ENCODE measurements at regions not wholly inside any gene's neighbourhood (a gene's known extent, or its start where the extent isn't known, plus 50 kb on each side); places are given as distances from the start of the nearest gene placed in this dataset.
"Not testable (repeated sequence)": the region's sequence is repeated elsewhere in the genome, so short reads cannot be mapped to it uniquely, and the experiment has no call there.

GRCh38 chr18:1311376-1311775 is 406.7 kb downstream of the ADCYAP1 start:
- Histone ChIP-seq H3K4me2 (ENCODE audit: low read length) (no peak overlapping the region), H3K27ac (ENCODE audit: low read depth, low read length) (no peak overlapping the region), H3K27me3 (ENCODE audit: insufficient read depth, low read length) (no peaks in the 10 kb centered on the region), H4K91ac (ENCODE audit: low read depth, low read length) (no peak overlapping the region), H3K79me2 (ENCODE audit: control insufficient read depth, insufficient read depth, low read length, poor library complexity) (no peaks in the 10 kb centered on the region), H3K79me1 (ENCODE audit: low read length) (no peaks in the 10 kb centered on the region), H3K18ac (ENCODE audit: low read length) (no peak overlapping the region), H2BK5ac (ENCODE audit: low read depth, low read length, poor library complexity) (no peak overlapping the region), H4K8ac (ENCODE audit: low read depth, low read length) (no peak overlapping the region), H3K9ac (ENCODE audit: low read length) (no peak overlapping the region), H3K36me3 (ENCODE audit: control insufficient read depth in 1 of 2, insufficient read depth in 2 of 2, low read length in 2 of 2) (no peaks in the 10 kb centered on the region), H3K4ac (ENCODE audit: low read depth, low read length) (no peak overlapping the region), H2BK12ac (ENCODE audit: low read length) (no peak overlapping the region), H2AFZ (ENCODE audit: insufficient read depth, low read length, poor library complexity) (no peak overlapping the region), H2AK5ac (ENCODE audit: low read length) (no peak overlapping the region), H3K4me1 (ENCODE audit: control insufficient read depth in 1 of 2, insufficient read depth in 2 of 2, low read length in 2 of 2) (no peaks in the 10 kb centered on the region), H3K14ac (ENCODE audit: low read length) (no peak overlapping the region), H3K23ac (ENCODE audit: low read length) (no peak overlapping the region), H3K9me3 (ENCODE audit: insufficient read depth, low read depth, low read length) (no peaks in the 10 kb centered on the region), H2BK120ac (ENCODE audit: insufficient read depth, low read length, poor library complexity) (no peak overlapping the region), H4K12ac (ENCODE audit: low read depth, low read length) (no peak overlapping the region), H3K4me3 (ENCODE audit: low read depth, low read length) (no peak overlapping the region)
- WGBS (ENCODE audit: extremely low coverage, insufficient coverage, insufficient read length): no CpG with 5 or more reads among the region's 2 CpGs
- peak in 1 of 2 donors; percentile 41 for DNase-seq

DNA sequence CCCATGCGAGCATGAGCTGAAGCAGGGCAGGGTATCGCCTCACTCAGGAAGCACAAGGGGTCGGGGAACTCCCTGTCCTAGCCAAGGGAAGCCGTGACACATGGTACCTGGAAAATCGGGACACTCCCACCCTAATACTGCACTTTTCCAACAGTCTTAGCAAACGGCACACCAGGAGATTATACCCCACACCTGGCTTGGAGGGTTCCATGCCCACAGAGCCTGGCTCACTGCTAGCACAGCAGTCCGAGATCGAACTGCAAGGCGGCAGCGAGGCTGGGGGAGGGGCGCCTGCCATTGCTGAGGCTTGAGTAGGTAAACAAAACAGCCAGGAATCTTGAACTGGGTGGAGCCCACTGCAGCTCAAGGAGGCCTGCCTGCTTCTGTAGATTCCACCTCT is 430.7 kb downstream of the ADCYAP1 start:
- not testable (repeated sequence) for H3K9ac ChIP-seq (ENCODE audit: low read length); H3K14ac ChIP-seq (ENCODE audit: low read length); H3K36me3 ChIP-seq (ENCODE audit: control insufficient read depth in 1 of 2, insufficient read depth in 2 of 2, low read length in 2 of 2); H3K18ac ChIP-seq (ENCODE audit: low read length); H4K91ac ChIP-seq (ENCODE audit: low read depth, low read length); H2BK12ac ChIP-seq (ENCODE audit: low read length); H3K79me2 ChIP-seq (ENCODE audit: control insufficient read depth, insufficient read depth, low read length, poor library complexity); H3K4me3 ChIP-seq (ENCODE audit: low read depth, low read length); H3K27ac ChIP-seq (ENCODE audit: low read depth, low read length); H2AFZ ChIP-seq (ENCODE audit: insufficient read depth, low read length, poor library complexity); H3K4ac ChIP-seq (ENCODE audit: low read depth, low read length); H3K4me1 ChIP-seq (ENCODE audit: control insufficient read depth in 1 of 2, insufficient read depth in 2 of 2, low read length in 2 of 2); H2BK120ac ChIP-seq (ENCODE audit: insufficient read depth, low read length, poor library complexity); H3K23ac ChIP-seq (ENCODE audit: low read length); H4K8ac ChIP-seq (ENCODE audit: low read depth, low read length); H3K9me3 ChIP-seq (ENCODE audit: insufficient read depth, low read depth, low read length); H4K12ac ChIP-seq (ENCODE audit: low read depth, low read length); H3K79me1 ChIP-seq (ENCODE audit: low read length); DNase-seq; H2AK5ac ChIP-seq (ENCODE audit: low read length); H3K4me2 ChIP-seq (ENCODE audit: low read length); H2BK5ac ChIP-seq (ENCODE audit: low read depth, low read length, poor library complexity); H3K27me3 ChIP-seq (ENCODE audit: insufficient read depth, low read length)
- no CpG with 5 or more reads among the region's 11 CpGs for WGBS (ENCODE audit: extremely low coverage, insufficient coverage, insufficient read length)

GRCh38 chr18:1350931-1351450 is 446.3 kb downstream of the ADCYAP1 start:
- Histone ChIP-seq H3K14ac (ENCODE audit: low read length) (no peak overlapping the region), H3K9me3 (ENCODE audit: insufficient read depth, low read depth, low read length) (no peaks in the 10 kb centered on the region), H3K23ac (ENCODE audit: low read length) (no peak overlapping the region), H3K9ac (ENCODE audit: low read length) (no peak overlapping the region), H3K79me1 (ENCODE audit: low read length) (no peaks in the 10 kb centered on the region), H3K4ac (ENCODE audit: low read depth, low read length) (no peak overlapping the region), H3K4me3 (ENCODE audit: low read depth, low read length) (no peak overlapping the region), H2BK120ac (ENCODE audit: insufficient read depth, low read length, poor library complexity) (no peak overlapping the region), H4K8ac (ENCODE audit: low read depth, low read length) (no peak overlapping the region), H2AFZ (ENCODE audit: insufficient read depth, low read length, poor library complexity) (no peak overlapping the region), H3K79me2 (ENCODE audit: control insufficient read depth, insufficient read depth, low read length, poor library complexity) (no peaks in the 10 kb centered on the region), H3K36me3 (ENCODE audit: control insufficient read depth in 1 of 2, insufficient read depth in 2 of 2, low read length in 2 of 2) (no peaks in the 10 kb centered on the region), H4K12ac (ENCODE audit: low read depth, low read length) (no peak overlapping the region), H4K91ac (ENCODE audit: low read depth, low read length) (no peak overlapping the region), H3K4me2 (ENCODE audit: low read length) (no peak overlapping the region), H3K4me1 (ENCODE audit: control insufficient read depth in 1 of 2, insufficient read depth in 2 of 2, low read length in 2 of 2) (no peaks in the 10 kb centered on the region), H3K27me3 (ENCODE audit: insufficient read depth, low read length) (no peaks in the 10 kb centered on the region), H3K18ac (ENCODE audit: low read length) (no peak overlapping the region), H2BK5ac (ENCODE audit: low read depth, low read length, poor library complexity) (no peak overlapping the region), H2BK12ac (ENCODE audit: low read length) (no peak overlapping the region), H3K27ac (ENCODE audit: low read depth, low read length) (no peak overlapping the region), H2AK5ac (ENCODE audit: low read length) (no peak overlapping the region)
- peak in 1 of 2 donors; percentile 8 for DNase-seq
- WGBS (ENCODE audit: extremely low coverage, insufficient coverage, insufficient read length): no CpG with 5 or more reads among the region's 4 CpGs

DNA sequence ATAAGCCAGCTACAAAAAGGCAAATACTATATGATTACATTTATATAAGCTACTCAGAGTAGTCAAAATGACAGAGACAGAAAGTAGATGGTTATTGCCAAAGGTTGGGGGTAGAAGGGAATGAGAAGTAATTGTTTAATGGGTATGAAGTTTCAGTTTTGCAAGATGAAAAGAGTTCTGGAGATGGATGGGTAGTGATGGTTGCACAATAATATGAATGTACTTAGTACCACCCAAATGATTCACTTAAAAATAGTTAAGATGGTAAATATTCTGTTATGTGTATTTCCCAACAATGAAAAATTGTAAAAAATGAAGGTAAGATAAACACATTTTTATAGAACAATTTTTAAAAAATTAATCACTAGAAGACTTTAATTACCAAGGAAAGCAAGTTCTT is 448.4 kb downstream of the ADCYAP1 start:
- no peak overlapping the region for H4K91ac ChIP-seq (ENCODE audit: low read depth, low read length)
- no peak overlapping the region for H3K4ac ChIP-seq (ENCODE audit: low read depth, low read length)

More for the DNA sequence above, 448.4 kb downstream of the ADCYAP1 start:
- no peak overlapping the region for H2AFZ ChIP-seq (ENCODE audit: insufficient read depth, low read length, poor library complexity)
- H3K27me3 ChIP-seq (ENCODE audit: insufficient read depth, low read length): no peaks in the 10 kb centered on the region
- H3K9ac ChIP-seq (ENCODE audit: low read length): no peak overlapping the region
- no peaks in the 10 kb centered on the region for H3K9me3 ChIP-seq (ENCODE audit: insufficient read depth, low read depth, low read length)
- H4K12ac ChIP-seq (ENCODE audit: low read depth, low read length): no peak overlapping the region
- H2AK5ac ChIP-seq (ENCODE audit: low read length): no peak overlapping the region
- H3K4me2 ChIP-seq (ENCODE audit: low read length): no peak overlapping the region
- H2BK5ac ChIP-seq (ENCODE audit: low read depth, low read length, poor library complexity): no peak overlapping the region
- no peak overlapping the region for H3K14ac ChIP-seq (ENCODE audit: low read length)
- H2BK12ac ChIP-seq (ENCODE audit: low read length): no peak overlapping the region
- no peaks in the 10 kb centered on the region for H3K36me3 ChIP-seq (ENCODE audit: control insufficient read depth in 1 of 2, insufficient read depth in 2 of 2, low read length in 2 of 2)
- no peak overlapping the region for H3K23ac ChIP-seq (ENCODE audit: low read length)
- H3K18ac ChIP-seq (ENCODE audit: low read length): no peak overlapping the region
- H3K4me1 ChIP-seq (ENCODE audit: control insufficient read depth in 1 of 2, insufficient read depth in 2 of 2, low read length in 2 of 2): no peaks in the 10 kb centered on the region
- no peak overlapping the region for H4K8ac ChIP-seq (ENCODE audit: low read depth, low read length)
- peak in 1 of 2 donors; percentile 11 for DNase-seq
- no peaks in the 10 kb centered on the region for H3K79me1 ChIP-seq (ENCODE audit: low read length)
- no peaks in the 10 kb centered on the region for H3K79me2 ChIP-seq (ENCODE audit: control insufficient read depth, insufficient read depth, low read length, poor library complexity)
- no peak overlapping the region for H3K4me3 ChIP-seq (ENCODE audit: low read depth, low read length)
- no peak overlapping the region for H3K27ac ChIP-seq (ENCODE audit: low read depth, low read length)
- H2BK120ac ChIP-seq (ENCODE audit: insufficient read depth, low read length, poor library complexity): no peak overlapping the region

Measured in trophoblast cell (in vitro differentiated cells and primary cell).